ENCODE measurements at regions not wholly inside any gene's neighbourhood (a gene's known extent, or its start where the extent isn't known, plus 50 kb on each side); places are given as distances from the start of the nearest gene placed in this dataset.
"Not testable (repeated sequence)": the region's sequence is repeated elsewhere in the genome, so short reads cannot be mapped to it uniquely, and the experiment has no call there.

DNA sequence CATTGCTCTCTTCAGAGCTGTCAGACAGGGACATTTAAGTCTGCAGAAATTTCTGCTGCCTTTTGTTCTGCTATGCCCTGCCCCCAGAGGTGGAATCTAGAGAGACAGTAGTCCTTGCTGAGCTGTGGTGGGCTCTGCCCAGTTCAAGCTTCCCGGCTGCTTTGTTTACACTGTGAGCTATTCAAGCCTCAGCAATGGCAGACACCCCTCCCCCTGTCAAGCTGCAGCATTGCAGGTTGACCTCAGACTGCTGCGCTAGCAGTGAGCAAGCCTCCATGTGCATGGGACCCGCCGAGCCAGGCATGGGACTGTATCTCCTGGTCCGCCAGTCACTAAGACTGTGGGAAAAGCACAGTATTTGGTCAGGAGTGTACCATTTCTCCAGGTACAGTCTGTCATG, 53.6 kb upstream of the MAPK10 start:
- not testable (repeated sequence) for DNase-seq

- no peak for DNase-seq
Observed at GRCh38 chr4:86414686-86415085, 54.8 kb upstream of the MAPK10 start.

DNA sequence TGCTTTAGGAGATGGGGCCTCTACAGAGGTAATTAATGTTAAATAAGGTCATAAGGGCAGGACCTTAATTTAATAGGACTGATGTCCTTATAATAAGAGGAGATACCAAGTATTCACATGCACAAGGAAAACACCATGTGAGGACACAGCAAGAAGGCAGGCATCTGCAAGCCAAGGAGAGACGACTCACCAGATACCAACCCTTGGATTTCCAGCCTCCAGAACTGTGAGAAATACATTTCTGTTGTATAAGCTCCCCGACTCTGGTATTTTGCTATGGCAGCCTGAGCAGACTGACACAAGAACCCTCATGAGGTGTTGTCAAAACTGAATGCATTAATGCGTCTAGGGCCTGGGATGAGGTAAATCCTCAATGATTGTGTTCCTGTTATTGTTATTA, 56.2 kb upstream of the MAPK10 start:
- DNase-seq = no peak

- peak in 1 of 2 donors; percentile 40 for DNase-seq
Observed at GRCh38 chr4:86421461-86421860, 61.6 kb upstream of the MAPK10 start.

GRCh38 chr4:86431543-86432116, 71.8 kb upstream of the MAPK10 start:
- DNase-seq = no peak

- no peak for DNase-seq
Observed at GRCh38 chr4:86432559-86433134, 72.8 kb upstream of the MAPK10 start.

DNA sequence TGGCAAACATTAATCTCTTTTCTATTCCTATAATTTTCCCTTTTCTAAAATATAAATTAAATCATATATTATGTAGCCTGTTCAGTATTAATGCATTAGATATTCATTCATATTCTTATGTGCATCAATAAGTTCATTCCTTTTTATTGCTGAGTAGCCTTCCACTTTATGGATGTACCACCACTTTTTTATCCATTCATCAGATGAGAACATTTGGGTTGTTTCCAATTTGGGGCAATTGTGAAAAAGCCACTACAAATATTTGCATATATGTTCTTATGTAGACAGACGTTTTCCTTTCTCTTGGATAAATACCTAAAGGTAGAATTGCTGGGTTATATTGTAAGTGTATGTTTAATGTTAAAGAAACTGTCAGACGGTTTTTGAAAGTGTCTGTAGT, 79.4 kb upstream of the MAPK10 start:
- DNase-seq = no peak

DNA sequence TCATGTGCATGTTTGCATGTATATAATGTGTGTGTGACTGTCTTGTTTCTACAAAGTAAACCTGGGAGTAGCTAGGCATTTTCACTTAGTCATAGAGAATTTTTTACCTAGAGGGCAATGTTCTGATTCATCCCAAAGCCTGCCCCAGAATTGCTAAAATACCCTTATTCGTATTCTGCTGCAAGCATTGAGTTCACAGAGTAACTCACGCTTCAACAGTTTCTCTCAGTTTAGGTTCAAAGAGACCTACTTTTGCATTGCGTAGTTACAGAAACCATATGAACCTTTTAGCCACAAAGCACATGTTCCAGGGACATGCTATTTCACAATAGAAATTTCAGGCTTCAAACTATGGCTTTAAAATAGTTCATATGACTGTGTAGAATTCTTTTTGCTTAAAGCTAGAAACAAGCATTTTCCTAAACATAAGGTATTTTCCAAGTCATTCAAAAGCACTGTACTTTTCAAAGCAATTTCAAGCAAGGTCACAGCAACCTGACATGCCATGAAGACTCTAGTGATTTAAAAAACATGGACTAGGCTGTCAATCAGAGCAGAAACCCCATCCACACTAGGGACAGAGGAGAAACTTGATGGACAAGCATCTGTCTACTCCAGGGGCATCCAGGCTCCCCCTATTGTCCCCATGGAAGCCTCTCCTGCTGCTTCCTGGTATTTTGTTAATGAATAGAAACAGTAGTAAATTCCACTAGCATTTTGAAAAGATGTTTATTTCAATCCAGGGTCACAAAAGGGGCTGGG, 81.5 kb upstream of the MAPK10 start:
- DNase-seq = peak in 1 of 2 donors; percentile 28

- no peak for DNase-seq
Observed at GRCh38 chr4:86442881-86443280, 83.0 kb upstream of the MAPK10 start.

- DNase-seq = no peak
Observed at GRCh38 chr4:86443495-86443894, 83.6 kb upstream of the MAPK10 start.

DNA sequence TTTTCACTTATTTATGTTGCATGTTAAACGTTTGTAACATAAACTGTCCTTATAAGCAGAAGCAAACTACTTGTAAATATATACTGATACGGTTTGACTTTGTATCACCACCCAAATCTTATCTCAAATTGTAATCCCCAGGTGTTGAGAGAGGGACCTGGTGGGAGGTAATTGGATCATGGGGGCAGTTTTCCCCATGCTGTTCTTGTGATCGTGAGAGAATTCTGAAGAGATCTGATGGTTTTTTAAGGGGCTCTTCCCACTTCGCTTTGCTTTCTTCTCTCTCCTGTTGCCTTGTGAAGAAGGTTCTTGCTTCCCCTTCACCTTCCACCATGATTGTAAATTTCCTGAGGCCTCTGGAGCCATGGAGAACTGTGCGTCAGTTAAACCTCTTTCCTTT, 87.1 kb upstream of the MAPK10 start:
- DNase-seq = no peak

DNA sequence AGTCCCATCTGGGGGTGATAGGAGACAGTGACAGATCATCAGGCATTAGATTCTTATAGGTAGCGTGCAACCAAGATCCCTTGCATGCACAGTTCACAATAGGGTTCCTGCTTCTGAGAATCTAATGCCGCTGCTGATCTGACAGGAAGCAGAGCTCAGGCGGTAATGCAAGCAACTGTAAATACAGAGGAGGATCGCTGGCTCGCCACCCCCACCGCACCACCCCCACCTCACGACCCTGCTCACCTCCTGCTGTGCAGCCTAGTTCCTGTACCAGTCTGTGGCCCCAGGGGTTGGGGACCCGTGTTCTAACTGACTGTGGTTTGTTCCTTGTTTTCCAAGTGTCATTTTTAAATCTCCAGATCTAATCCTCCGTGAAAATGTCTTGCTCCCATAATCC, 89.0 kb upstream of the MAPK10 start:
- DNase-seq = no peak

DNA sequence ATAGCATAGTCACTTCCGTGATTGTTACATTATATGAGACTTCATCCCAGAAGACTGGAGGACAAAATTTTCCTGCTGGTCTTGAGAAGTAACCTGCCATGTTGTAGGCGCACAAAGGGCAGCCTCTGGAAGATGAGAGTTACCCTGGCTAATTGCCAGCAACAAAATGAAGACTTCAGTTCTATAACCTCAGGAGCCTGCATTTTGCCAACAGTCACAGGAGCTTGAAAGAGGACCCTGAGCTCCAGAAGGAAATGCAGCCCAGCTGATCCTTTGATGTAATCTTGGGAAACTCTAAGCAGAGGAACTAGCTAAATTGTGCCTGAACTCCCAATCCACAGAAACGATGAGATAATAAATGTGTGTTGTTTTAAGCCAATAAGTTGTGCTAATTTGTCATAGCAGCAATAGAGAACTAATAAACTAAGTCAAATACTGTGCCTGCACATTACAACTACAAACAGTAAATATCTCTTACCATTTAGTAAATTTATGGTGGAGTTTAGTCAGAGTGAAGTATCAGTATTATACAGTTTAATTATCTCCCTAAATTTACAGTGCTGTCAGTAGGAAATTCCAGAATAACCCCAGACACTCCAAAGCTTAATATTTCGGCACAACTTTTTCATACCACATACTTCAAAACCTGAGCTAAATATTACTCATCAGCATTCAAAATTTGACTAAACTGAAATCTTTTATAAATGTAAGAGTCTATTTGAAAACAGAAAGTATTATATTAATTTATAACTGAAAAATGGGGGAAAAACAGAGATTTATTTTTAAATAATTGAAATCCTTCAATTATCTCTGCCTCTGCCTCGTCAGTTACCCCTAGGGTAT, 90.1 kb upstream of the MAPK10 start:
- no peak for DNase-seq

- DNase-seq = no peak
Observed at GRCh38 chr4:86450861-86451260, 91.0 kb upstream of the MAPK10 start.

DNA sequence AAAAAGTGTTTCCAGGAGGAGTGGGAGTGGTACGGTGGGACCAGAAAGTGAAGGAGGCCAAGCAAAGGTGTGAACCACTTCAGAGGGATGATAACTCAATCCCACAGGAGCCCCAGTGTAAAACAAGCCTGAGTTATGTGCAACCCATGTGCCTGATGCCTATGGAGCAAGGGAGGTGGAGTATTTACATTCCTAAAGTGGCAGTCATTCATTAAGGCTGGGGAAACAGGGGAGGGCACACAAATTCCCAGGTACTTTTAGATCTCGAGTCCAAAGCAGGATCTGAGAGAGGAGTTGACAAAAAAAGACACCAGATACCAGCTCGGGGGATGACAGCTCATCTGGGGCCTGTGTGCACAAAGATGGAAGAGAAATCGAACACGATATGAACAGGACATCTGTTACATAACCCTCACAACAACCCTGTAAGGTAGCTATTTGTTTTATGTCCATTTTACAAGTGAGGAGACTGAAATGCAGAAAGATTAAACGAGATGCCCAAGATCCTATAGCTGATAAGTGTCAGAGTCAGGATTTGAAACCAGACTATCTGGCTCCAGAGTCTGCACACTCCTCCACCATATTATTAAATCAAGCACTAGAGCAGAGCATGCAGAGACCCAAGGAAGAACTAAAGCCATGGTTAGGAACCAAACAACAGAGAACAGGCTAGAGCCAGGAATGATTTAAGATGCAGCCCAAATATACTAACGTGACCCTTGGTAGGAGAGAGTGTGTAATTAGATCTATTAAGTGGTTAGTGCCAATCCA, 91.9 kb upstream of the MAPK10 start:
- DNase-seq = no peak

GRCh38 chr4:86452422-86452891, 92.6 kb upstream of the MAPK10 start:
- no peak for DNase-seq

DNA sequence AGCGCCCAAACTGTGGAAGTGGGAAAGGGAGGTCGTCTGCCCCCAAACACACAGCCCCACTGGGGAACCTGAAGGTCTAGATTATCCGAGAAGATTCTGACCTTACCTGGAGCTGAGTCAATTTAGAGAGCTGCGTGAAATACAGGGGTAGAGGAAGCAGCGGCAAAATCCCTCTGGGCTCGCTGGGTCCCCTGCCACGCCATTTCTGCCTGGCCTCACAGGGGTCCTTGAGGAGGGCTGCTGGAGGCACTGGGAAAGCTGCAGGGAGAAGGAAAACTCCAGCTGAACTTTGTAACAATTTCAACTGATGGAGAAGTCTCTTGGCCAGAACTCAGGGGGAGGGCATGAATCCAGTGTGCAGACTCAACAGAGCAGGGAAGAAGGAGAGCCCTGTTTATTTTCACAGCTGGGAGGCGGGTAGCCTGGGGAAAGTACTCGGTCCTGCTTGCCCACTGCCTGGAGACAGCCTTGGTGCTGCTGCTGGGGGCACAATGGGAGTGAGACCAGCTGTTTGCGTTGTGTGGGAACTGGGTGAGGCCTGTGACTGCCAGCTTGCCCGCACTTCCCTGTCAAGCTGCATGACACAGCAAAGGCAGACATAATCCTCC, 93.2 kb upstream of the MAPK10 start:
- peak in 1 of 2 donors; percentile 20 for DNase-seq

GRCh38 chr4:86453611-86454072, 93.8 kb upstream of the MAPK10 start:
- not testable (repeated sequence) for DNase-seq

DNA sequence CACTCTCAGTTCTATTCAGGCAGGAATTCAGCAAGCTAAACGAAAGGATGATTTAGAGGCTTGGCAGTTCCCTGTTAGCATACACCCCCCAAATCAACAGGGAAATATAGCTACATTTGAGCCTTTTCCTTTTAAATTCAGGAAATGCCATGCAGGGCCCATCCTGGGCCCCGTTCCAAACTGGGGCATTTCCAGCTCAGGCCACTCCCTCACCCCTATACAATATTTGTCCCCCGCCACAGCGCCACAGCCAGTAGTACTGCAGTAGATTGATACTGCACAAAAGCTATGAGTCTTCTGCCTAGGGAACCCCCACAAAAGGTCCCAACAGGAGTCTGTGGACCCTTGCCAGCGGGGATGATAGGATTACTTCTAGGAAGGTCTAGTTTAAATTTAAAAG, 102.0 kb upstream of the MAPK10 start:
- DNase-seq = no peak

DNA sequence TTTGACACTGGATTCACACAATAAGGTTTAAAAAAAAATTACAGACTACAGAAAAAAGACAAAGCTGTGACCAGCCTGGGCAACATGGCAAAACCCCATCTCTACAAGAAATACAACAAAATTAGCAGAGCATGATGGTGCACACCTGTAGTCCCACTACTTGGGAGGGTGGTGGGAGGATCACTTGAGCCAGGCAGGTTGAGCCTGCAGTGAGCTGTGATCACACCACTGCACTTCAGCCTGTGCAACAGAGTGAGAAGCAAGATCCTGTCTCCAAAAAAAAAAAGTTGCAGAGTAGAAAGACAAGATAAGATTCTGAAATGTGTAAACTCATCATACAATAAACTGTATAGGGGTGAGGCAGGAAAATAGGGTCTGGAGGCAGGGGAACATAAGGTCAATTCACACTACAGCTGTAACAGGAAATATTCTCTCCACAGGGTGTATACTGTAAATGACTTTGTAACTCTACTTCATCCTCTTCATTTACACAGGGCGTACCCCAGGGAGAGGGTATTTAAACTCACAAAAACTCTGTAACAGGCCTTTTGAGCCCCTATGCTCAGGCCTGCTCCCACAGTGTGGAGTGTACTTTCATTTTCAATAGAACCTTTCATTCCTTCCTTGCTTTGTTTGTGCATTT, 112.6 kb upstream of the MAPK10 start:
- DNase-seq = no peak

DNA sequence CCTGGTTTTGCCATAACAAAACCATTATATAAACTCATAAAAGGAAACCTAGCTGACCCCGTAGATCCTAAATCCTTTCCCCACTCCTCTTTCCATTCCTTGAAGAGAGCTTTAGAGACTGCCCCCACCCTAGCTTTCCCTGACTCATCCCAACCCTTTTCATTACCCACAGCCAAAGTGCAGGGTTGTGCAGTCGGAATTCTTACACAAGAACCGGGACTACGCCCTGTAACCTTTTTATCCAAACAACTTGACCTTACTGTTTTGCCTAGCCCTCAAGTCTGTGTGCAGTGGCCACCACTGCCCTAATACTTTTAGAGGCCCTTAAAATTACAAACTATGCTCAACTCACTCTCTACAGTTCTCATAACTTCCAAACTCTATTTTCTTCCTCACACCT, 116.0 kb upstream of the PTPN13 start:
- not testable (repeated sequence) for DNase-seq

All from hippocampal formation (tissue), 2 donors.